ENCODE measurements at regions not wholly inside any gene's neighbourhood (a gene's known extent, or its start where the extent isn't known, plus 50 kb on each side); places are given as distances from the start of the nearest gene placed in this dataset.

GRCh38 chr1:184294101-184294500 is 92.7 kb upstream of the C1orf21 start:
- no peak for TF ChIP-seq CTCF (IDR thresholded peaks at IDR 0.05)
- no peak for FAIRE-seq

GRCh38 chr1:184296466-184297243 is 90.2 kb upstream of the C1orf21 start:
- intact Hi-C loops (cut with DNase I): no loop called here
- H3K27me3 ChIP-seq: no peaks in the 10 kb centered on the region
- peak overlapping the region; percentile 28 to 81 (median 50) for H3K27ac ChIP-seq
- no peak for FAIRE-seq
- H3K4me3 ChIP-seq: no peak overlapping the region
- ATAC-seq: peak; percentile 76 to 86 (median 81)
- peak; percentile 75 to 89 (median 81) for DNase-seq
- no peaks in the 10 kb centered on the region for H3K9me3 ChIP-seq
- peaks cover 0 to 20% (median 15%) of the 10 kb centered on the region in 3 donors for H3K4me1 ChIP-seq
- no peaks in the 10 kb centered on the region for H3K36me3 ChIP-seq
- 10 to 11% methylated on average over 10 of the region's 10 CpGs for WGBS, 2 donors
- no peak for TF ChIP-seq CTCF (IDR thresholded peaks at IDR 0.05)

More at GRCh38 chr1:184294101-184294500, 92.7 kb upstream of the C1orf21 start:
- ATAC-seq: no peak
- Histone ChIP-seq H3K4me1 (peaks cover 0 to 20% (median 15%) of the 10 kb centered on the region in 3 donors), H3K36me3 (no peaks in the 10 kb centered on the region), H3K27me3 (no peaks in the 10 kb centered on the region), H3K27ac (no peak overlapping the region), H3K9me3 (no peaks in the 10 kb centered on the region), H3K4me3 (no peak overlapping the region)
- intact Hi-C loops (cut with DNase I): no loop called here
- DNase-seq: no peak
- WGBS, 2 donors: 99 to 100% methylated on average over 1 of the region's 1 CpG

GRCh38 chr1:184297244-184297750 is 89.5 kb upstream of the C1orf21 start:
- Histone ChIP-seq H3K36me3 (no peaks in the 10 kb centered on the region), H3K27me3 (no peaks in the 10 kb centered on the region), H3K4me1 (peaks cover 0 to 20% (median 15%) of the 10 kb centered on the region in 3 donors), H3K27ac (peak overlapping the region; percentile 28 to 81 (median 50)), H3K9me3 (no peaks in the 10 kb centered on the region), H3K4me3 (no peak overlapping the region)
- FAIRE-seq (no peak), DNase-seq (peak in 4 of 6 donors; percentile 54 to 81 (median 68)), ATAC-seq (peak; percentile 75 to 81 (median 78))
- 33 to 46% methylated on average over 3 of the region's 3 CpGs for WGBS, 2 donors
- no peak for TF ChIP-seq CTCF (IDR thresholded peaks at IDR 0.05)
- intact Hi-C loops (cut with DNase I): no loop called here

- ATAC-seq (no peak), FAIRE-seq (no peak), DNase-seq (no peak)
- intact Hi-C loops (cut with DNase I): no loop called here
- Histone ChIP-seq H3K27ac (no peak overlapping the region), H3K36me3 (no peaks in the 10 kb centered on the region), H3K4me1 (peaks cover 0 to 20% (median 15%) of the 10 kb centered on the region in 3 donors), H3K27me3 (no peaks in the 10 kb centered on the region), H3K4me3 (no peak overlapping the region), H3K9me3 (no peaks in the 10 kb centered on the region)
- 80 to 83% methylated on average over 6 of the region's 6 CpGs for WGBS, 2 donors
- TF ChIP-seq CTCF (IDR thresholded peaks at IDR 0.05): no peak
These were observed 88.1 kb upstream of the C1orf21 start for GRCh38 chr1:184298440-184299405.

Measured in pancreas (tissue), 10 donors.